HG03354 (cell line): ENCODE measurements at regions not wholly inside any gene's neighbourhood (a gene's known extent, or its start where the extent isn't known, plus 50 kb on each side); places are given as distances from the start of the nearest gene placed in this dataset.
"Not testable (repeated sequence)": the region's sequence is repeated elsewhere in the genome, so short reads cannot be mapped to it uniquely, and the experiment has no call there.

Experiments
- ATAC-seq: cut with Tn5 transposase; IDR thresholded peaks from one replicate; pipeline ENCODE4 v1.9.1; 2021; ENCODE audit warnings: mild to moderate bottlenecking; ENCODE audit not compliant: unreplicated experiment, poor library complexity, severe bottlenecking

DNA sequence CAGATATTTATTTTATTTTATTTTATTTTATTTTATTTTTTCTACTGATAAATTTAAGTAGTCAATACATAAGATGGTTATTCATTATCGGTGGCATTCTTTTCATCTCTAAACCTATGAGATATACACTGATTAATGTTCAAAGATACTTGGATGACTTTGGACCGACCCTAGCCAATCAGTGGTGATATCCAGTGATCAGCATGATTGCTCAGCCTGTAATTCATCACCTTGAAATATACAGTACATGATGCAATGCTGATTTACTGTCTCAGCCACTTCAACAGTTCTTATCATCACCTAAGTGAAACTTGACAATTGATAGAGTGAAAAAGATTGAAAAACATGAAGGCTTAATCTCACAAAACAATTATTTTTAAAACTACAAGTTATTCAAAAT is 1651.0 kb downstream of the REEP3 start:
- no peak for ATAC-seq

DNA sequence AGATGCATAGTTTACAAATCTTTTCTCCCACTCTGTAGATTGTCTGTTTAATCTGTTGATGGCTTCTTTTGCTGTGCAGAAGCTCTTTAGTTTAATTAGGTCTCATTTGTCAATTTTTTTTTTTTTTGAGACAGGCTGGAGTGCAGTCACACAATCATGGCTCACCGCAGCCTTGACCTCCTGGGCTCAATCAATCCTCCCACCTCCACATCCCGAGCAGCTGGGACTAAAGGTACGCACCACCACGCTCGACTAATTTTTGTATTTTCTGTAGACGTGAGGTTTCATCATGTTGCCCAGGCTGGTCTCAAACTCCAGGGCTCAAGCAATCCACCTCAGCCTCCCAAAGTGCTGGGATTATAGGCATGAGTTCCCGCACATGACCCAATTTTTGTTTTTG is 1655.8 kb downstream of the REEP3 start:
- no peak for ATAC-seq

DNA sequence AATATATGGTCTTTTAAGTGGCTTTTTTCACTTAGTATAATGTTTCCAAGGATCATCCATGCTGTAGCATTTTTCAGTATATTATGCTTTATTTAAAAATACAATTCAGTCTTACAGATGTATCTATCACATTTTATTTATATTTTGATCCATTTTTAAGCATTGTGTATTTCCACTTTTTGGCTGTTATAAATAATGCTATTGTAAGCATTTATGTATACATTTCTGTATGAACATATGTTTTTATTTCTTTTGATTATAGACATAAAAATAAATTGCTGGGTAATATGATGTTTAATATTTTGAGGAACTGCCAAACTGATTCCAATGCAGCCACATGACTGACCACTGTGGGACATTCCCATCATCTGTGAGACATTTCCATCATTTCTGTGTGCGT is 1662.0 kb downstream of the REEP3 start:
- ATAC-seq: no peak

DNA sequence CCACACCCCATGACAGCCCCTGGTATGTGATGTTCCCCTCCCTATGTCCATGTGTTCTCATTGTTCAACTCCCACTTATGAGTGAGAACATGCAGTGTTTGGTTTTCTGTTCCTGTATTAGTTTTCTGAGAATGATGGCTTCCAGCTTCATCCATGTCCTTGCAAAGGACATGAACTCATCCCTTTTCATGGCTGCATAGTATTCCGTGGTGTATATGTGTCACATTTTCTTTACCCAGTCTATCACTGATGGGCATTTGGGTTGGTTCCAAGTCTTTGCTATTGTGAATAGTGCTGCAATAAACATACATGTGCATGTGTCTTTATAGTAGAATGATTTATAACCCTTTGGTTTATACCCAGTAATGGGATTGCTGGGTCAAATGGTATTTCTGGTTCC is 1665.5 kb downstream of the REEP3 start:
- not testable (repeated sequence) for ATAC-seq

DNA sequence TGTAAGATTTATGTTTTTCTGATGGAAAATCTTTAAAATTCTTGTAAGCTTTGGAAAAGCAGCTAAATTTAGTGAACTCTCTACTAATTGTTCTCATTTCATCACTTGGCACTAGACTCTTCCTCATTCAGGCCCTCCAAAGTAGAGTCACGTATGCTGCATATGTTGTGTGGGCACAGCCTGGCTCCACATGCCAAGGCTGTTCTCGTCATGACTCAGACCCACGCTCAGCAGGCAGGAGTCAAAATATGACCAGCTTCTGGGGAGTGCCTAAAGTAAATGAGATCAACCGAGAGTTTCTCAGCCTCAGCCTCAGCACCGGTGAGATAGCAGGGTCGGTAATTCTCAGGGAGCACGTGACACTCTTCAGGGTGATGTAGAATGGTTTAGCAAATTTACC is 1672.9 kb downstream of the REEP3 start:
- ATAC-seq: no peak

DNA sequence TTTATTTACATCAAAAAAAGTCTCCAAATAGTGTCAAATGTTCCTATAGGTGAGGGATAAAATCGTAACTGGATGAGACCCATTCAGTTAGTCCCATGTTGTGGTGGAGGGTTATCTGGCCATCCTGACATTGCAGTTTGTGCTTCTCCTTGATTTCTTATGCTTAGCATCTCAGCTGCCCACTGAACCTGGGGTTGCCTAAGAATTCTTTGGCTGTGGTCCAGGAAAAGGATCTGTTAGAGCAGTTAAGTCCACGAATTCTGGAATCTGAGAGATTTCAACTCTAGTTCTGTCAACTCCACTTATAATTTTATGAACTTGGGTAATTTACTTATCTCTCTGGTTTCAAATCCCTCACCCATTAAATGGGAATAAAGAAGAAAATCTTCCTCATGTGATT is 1673.4 kb downstream of the REEP3 start:
- ATAC-seq: no peak

DNA sequence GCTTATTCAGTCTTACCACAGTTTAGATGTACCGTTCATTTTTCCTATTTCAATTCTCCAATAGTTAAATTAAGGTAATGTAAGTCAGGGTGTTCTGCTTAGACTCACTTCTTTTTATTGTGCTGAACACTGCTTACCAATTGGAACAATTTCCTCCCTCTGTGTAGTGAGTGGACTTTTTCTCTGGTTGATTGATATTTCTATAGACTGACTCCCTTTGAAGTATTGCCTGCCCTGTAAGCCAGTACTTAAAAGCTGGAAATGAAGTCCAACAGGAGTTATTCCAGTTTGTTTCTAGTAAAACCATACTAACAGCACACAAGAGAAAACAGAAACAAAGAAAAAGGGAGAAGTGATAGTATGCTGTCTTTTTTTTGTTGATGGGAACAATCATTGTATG is 1674.9 kb downstream of the REEP3 start:
- no peak for ATAC-seq

DNA sequence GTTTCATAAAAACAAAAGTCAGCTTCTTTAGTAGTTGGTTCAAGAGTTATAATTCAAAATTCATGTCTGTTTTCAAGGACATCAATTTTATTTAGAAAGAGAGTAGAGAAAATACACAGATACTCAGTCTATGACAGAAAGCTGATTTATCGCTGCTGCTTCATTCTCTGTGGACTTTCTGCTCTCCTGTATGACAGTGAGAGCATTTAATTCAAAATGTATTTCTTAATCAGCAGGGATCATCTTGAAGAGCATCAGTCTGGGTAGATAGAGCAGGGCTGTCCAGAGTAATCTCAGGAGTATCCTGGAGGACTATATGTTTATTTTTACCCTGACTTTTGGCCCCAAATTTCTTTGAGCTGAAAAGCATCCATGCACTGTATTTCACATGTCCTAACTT is 1676.7 kb downstream of the REEP3 start:
- ATAC-seq: no peak

DNA sequence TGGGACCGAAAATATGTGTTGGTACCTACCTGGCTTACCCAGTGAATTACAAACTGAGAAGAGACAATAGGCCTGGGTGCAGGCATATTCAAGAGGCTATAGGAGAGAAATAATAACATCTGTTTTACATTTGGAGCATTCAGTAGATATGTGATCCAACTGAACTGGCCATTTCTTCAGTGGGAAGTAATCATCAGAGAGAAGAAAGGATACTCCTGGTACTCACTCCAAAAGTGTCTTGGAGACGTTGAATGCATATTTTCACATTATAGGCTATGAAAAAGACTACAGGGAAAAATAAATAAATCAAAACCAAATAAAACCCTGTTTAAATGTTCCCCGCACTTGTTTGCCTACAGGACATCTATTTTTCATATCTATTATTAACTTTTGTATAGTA is 1680.3 kb downstream of the REEP3 start:
- no peak for ATAC-seq

DNA sequence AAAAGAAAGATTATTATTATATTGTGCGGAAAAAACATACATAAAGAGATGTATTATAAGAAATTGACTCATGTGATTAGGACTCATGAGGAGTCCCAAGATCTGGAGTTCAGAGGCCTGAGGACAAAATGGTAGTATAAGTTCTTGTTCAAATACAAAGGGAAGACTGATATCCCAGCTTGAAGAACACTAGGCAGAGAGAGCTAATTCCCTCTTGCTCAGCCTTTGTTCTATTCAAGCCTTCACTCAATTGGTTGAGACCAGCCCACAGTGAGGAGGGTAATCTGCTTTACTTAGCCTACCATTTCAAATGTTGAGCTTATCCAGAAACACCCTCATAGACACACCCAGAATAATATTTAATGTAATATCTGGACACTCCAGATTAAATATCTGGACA is 1683.8 kb downstream of the REEP3 start:
- ATAC-seq: no peak

DNA sequence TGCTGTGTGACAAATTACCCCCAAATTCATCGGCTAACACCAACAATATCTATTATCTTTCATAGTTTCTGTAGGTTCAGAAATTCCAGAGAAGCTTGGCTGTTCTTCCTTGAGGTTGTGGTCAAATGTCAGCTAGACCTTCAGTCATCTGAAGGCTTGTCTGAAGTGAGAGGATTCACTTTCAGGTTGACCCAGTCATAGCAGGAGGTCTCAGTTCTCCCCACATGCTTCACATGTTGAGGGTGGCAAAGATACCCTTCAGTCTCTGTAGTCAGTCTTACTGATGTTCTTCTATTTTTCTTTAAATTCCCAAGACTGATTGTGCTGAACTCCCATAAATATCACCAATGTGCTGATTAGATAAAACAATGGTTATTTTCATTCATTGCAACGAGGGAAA is 1692.0 kb downstream of the REEP3 start:
- ATAC-seq: no peak

DNA sequence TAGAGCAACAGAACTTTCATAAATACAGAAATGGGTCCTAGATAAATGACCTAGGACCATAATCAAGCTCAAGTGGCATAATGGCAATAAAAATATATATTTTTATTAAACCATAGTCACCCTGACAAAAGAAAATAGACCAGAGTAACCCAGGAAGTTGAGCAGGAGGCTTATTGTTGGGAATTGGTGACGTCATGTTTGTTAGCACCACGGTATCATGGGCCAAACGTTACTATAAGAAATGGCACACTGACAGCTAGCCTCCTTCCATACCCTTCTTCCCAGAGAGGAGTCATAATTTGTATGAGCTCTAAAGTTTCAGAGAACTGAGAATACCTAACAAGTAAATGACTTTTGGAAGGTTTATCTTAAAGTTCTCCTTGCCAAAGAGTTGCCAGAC is 1698.2 kb downstream of the REEP3 start:
- ATAC-seq: no peak

DNA sequence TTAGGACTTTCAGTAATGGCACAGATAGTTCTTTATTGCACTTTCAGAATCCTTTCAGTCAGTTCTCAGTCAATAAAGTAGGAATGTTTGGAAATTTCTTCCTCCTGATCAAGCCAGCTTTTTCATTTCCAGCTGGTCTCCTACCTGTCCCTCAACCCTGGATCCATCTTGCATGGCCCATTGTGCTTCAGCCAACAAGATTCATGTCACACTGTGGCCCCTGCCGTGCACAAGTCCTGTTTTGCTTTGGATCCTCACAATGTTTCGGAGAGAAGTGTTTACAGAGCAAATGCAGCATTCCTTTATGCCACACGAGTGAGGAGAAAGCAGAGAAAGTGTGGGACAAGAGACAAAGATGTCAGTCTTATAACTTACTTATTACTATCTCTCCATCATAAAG is 1694.7 kb upstream of the LRRTM3 start:
- ATAC-seq: no peak

DNA sequence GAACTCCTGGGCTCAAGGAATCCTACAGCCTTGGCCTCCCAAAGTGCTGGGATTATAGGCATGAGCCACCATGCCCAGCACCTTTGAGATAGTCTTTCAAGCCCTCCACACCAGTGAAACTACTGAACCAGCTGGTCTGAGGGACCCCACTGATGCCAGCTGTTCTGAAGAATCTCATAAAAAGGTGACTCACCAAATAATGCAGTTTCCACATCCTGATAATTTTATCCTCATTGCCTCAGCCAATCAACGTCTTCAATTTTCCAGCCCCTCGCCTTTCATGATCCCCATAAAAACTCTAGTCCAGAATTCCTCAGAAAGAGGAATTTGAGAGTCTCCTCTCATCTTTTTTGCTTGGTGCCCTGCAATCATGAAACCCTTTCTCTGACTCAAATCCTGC is 1691.6 kb upstream of the LRRTM3 start:
- no peak for ATAC-seq

DNA sequence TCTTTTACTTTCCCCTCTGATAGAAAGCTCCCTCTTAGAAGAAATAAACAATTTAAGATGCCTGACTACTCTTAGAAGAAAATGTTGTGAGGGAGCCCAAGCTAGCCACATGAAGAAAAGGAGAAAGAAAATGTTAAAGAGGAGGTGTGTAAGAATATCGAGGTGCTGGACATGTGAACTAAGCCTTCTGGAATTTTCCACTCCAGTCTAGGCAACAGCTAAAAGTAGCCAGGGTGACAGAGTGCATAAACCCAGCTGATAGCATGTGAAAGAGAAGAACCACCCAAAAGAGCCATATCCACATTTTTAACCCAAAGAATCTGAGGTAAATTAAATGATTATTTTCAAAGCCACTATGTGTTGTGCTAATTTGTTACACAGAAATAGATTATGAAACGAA is 1690.6 kb upstream of the LRRTM3 start:
- no peak for ATAC-seq

DNA sequence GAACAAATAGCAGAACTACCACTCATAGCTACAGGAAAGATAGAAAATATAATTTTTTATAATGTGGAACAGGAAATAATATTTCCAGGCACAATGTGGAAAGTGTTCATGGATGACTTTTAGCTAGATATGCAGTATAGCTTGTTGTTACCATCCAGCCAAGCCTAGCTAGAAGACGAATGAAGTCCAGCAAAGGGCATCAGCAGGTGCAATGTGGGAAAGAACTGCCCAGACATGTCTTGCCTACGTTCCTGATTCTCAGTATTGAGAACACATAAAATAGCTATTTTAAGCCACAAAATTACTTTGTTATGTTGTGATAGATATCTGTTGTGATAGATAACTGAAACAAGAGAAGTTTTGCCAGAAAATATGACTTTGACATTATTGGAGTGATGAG is 1690.0 kb upstream of the LRRTM3 start:
- no peak for ATAC-seq

DNA sequence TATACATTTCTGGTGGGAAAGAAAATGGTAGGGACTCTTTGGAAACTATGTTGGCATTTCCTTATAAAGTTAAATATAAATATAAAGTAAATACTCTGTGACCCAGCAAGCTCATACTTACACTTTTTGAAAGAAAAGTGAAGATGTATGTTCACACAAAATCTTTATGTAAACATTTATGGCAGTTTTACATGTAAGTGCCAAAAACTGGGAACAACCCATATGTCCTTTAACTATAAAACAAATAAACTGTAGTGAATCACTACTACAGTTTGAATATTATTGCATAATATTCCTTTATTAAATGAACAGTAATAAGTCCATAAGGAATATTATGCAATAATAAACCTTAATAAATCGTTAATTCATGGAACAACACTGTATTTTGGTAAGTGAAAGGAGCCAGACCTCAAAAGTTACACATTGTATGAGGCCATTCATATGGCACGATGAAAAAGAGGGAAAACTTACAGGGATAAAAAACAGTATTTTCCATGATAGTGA is 1660.3 kb upstream of the LRRTM3 start:
- no peak for ATAC-seq

DNA sequence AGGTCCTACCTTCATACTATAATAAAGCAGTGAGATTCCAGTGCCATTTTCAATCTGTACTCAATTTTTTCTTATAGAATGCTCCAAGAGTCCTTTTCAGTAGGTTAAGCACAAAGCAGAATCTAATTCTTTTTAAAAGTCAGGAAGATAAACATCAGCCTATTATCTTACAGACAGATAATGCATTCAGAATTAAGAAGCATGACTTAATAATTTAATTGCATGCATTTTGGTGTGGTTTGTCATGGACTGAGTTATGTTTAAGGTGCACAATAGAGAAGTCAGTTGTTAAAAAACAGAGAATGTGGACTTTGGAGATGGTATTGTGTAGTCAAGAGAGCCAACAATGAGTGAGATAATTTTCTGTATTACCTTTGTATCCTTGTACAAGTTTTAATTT is 1656.3 kb upstream of the LRRTM3 start:
- not testable (repeated sequence) for ATAC-seq

DNA sequence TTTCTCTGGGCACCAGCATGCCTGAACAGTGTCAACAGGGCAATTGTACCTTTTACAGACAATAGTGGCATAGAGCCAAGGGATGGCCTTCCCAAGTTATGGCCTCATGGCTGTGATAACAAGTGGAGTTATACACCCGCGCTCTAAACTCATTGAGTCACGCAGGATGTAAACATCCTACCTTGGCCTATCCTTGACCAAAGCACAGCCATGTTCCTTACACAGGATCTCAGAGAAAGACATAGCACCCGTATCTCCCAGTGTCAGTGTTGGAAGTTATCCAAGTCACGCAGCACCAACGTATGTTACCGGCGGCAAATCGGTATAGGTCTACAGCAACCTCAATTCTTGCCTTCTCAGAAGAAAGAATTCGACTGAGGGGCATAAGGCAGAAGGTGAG is 1654.9 kb upstream of the LRRTM3 start:
- ATAC-seq: no peak

DNA sequence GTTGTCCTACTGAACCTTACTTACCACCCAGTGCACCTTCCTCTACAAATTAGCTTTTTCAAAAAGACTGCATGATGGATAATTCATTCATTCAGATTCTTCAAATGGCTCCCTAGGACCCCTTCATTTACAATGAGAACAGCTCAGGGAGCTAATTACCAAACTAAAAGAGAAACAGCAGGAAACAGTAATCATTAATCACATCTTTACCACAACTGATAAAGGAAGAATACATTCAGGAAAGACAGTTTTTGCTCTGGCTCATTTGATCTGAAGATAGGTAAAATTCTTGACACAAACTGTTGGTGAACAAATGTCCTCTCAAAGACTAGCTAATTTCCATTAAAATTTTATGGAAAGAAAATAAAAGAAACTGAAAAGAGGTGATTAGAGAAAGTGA is 1652.7 kb upstream of the LRRTM3 start:
- no peak for ATAC-seq

DNA sequence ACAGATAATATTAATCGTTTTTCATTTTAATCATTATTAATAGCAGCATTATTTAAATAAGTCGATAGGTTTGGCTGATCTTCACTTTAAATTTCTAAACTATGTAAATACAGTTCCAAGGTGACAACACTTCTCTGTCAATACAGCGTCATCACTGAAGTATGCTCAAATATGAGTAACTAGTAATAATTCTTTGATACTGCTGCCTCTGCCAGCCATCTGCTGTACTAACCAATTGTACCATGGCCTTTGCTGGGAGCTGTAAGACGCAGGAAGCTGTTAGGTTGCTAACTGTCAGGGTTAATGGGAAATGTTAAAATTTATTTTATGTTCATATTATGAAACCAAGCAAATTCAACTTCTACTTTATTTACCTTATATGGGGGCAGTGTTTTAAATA is 1650.5 kb upstream of the LRRTM3 start:
- ATAC-seq: no peak

DNA sequence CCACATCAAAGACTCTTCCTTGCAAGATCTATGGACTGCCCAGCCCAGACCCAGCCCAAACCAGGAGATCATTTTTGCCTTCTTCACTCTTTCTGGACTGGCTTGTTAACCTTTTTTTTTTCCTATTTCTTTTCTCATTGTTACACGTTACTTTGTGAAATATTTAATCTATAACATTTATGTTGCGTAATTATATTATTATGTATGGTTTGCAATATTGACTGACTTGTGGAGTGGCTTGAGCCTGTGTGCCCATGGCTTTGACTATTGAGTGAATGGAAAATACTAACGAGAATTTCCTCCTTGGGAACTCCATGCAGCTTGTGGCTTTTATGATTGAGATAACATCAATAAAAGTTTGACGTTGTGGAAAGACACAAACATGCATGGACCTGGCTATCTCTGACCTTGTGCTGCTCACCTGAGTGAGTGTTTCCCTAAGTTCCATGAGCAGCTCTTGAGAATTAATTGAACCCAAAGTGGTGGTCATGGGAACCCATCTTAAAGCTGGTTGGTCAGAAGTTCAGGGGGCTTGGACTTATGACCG is 1641.3 kb upstream of the LRRTM3 start:
- ATAC-seq: no peak
